ENCODE measurements at regions not wholly inside any gene's neighbourhood (a gene's known extent, or its start where the extent isn't known, plus 50 kb on each side); places are given as distances from the start of the nearest gene placed in this dataset.

DNA sequence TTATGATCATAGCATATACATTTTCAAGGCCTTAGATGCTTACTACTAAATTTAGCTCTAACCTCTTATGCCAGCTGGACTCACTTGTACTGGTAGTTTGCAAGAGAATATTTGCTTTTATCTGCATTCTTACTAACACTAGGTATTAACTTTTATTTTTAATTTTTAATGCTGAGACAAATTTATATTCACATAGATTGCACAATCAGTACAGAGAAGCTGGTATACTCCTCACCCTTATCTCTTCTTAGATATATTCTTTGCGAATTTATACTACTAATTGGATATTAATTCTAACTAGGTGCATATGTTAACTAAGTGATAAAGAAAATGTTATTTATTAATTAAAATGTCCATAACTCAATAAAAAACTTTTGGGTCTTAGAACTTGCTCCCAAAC lies 561.8 kb upstream of the PRMT6 start:
- TF ChIP-seq, protein P1, sequence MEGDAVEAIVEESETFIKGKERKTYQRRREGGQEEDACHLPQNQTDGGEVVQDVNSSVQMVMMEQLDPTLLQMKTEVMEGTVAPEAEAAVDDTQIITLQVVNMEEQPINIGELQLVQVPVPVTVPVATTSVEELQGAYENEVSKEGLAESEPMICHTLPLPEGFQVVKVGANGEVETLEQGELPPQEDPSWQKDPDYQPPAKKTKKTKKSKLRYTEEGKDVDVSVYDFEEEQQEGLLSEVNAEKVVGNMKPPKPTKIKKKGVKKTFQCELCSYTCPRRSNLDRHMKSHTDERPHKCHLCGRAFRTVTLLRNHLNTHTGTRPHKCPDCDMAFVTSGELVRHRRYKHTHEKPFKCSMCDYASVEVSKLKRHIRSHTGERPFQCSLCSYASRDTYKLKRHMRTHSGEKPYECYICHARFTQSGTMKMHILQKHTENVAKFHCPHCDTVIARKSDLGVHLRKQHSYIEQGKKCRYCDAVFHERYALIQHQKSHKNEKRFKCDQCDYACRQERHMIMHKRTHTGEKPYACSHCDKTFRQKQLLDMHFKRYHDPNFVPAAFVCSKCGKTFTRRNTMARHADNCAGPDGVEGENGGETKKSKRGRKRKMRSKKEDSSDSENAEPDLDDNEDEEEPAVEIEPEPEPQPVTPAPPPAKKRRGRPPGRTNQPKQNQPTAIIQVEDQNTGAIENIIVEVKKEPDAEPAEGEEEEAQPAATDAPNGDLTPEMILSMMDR (conservative IDR thresholded peaks at IDR 0.05) = no peak
- TF ChIP-seq EZH2 (IDR thresholded peaks at IDR 0.05; ENCODE audit: low read depth) = no peak

Data from PC-9 (cell line).